SK-N-SH (cell line): ENCODE measurements at regions not wholly inside any gene's neighbourhood (a gene's known extent, or its start where the extent isn't known, plus 50 kb on each side); places are given as distances from the start of the nearest gene placed in this dataset.

Experiments
- CTCF ChIA-PET: fragments of 300-600, 350-600 bp; formaldehyde crosslinking; extraction: SDS; loops from one replicate; lab custom pipeline; 2021; lab: Yijun Ruan, JAX
- POLR2A ChIA-PET: fragments of 350-600 bp; sonication (Branson Sonifier 250); formaldehyde crosslinking; extraction: SDS; loops from one replicate; lab custom pipeline; 2020; ENCODE audit warnings: antibody characterized with exemption, inconsistent platforms; lab: Yijun Ruan, JAX
- DNase-seq: peaks from one replicate; pipeline ENCODE4 v3.0.0; 2012
- H2AFZ ChIP-seq: fragments of 200-600 bp; sonication (generic); 2 replicates; pipeline ENCODE4 v1.8.1; 2016; ENCODE audit warnings: antibody characterized with exemption, mild to moderate bottlenecking, low read depth
- H3F3A ChIP-seq: fragments of 200-600 bp; sonication (generic); replicated peaks from 2 replicates; pipeline ENCODE3; 2016; ENCODE audit warnings: antibody characterized with exemption, mild to moderate bottlenecking; ENCODE audit not compliant: insufficient read depth
- H3K27ac ChIP-seq, 2 experiments: fragments of 200-500 bp in 1 of 2; fragments of 200-600 bp in 1 of 2; sonication (Bioruptor generic) in 1 of 2; sonication (generic), shearing (Covaris generic) in 1 of 2; 2 replicates each; pipeline versions ENCODE4 v1.5.1 to v1.6.1; 2014 to 2016; ENCODE audit warnings: low read depth in 2 of 2, inconsistent platforms in 1 of 2, low read length in 1 of 2, mild to moderate bottlenecking in 1 of 2, mixed read lengths in 1 of 2
- H3K27me3 ChIP-seq: fragments of 200-600 bp; sonication (generic), shearing (Covaris generic); 2 replicates; pipeline ENCODE4 v1.6.1; 2016; ENCODE audit warnings: mixed run types; ENCODE audit not compliant: insufficient read depth
- H3K36me3 ChIP-seq, 2 experiments: fragments of 200-500 bp in 1 of 2; fragments of 200-600 bp in 1 of 2; sonication (Bioruptor generic) in 1 of 2; sonication (generic) in 1 of 2; replicated peaks in 1 of 2; 2 replicates each; pipeline versions ENCODE3 to v1.5.1; 2014 to 2016; ENCODE audit warnings: low read length in 1 of 2, mild to moderate bottlenecking in 1 of 2; ENCODE audit not compliant: insufficient read depth in 2 of 2, control insufficient read depth in 1 of 2
- H3K4me1 ChIP-seq, 2 experiments: fragments of 200-500 bp in 1 of 2; fragments of 200-600 bp in 1 of 2; sonication (Bioruptor generic) in 1 of 2; sonication (generic), shearing (Covaris generic) in 1 of 2; 2 replicates each; pipeline versions ENCODE4 v1.5.1 to v1.6.1; 2014 to 2016; ENCODE audit warnings: low read depth in 1 of 2, low read length in 1 of 2, mixed run types in 1 of 2; ENCODE audit not compliant: insufficient read depth in 2 of 2, control insufficient read depth in 1 of 2
- H3K4me2 ChIP-seq: fragments of 200-600 bp; sonication (generic), shearing (Covaris generic); 2 replicates; pipeline ENCODE4 v1.6.1; 2017; ENCODE audit warnings: mixed run types
- H3K4me3 ChIP-seq, 2 experiments: fragments of 200-500 bp in 1 of 2; fragments of 200-600 bp in 1 of 2; sonication (Bioruptor generic) in 1 of 2; sonication (generic), shearing (Covaris generic) in 1 of 2; 2 replicates each; pipeline versions ENCODE4 v1.5.1 to v1.8.1; 2014 to 2016; ENCODE audit warnings: low read depth in 2 of 2, inconsistent platforms in 1 of 2, low read length in 1 of 2, mild to moderate bottlenecking in 1 of 2, mixed read lengths in 1 of 2, moderate library complexity in 1 of 2
- H3K79me2 ChIP-seq: fragments of 200-600 bp; sonication (generic); 2 replicates; pipeline ENCODE4 v1.8.1; 2017; ENCODE audit warnings: mild to moderate bottlenecking; ENCODE audit not compliant: insufficient read depth
- H3K9ac ChIP-seq: fragments of 200-600 bp; sonication (generic); 2 replicates; pipeline ENCODE4 v1.6.1; 2017; ENCODE audit warnings: mixed run types
- H3K9me2 ChIP-seq: fragments of 200-600 bp; sonication (generic); 2 replicates; pipeline ENCODE4 v1.6.1; 2017; ENCODE audit warnings: mixed run types
- H3K9me3 ChIP-seq: fragments of 200-600 bp; sonication (generic); 2 replicates; pipeline ENCODE4 v1.6.1; 2017; ENCODE audit warnings: mixed run types, mild to moderate bottlenecking, moderate library complexity
- H4K20me1 ChIP-seq: fragments of 200-600 bp; sonication (generic); 2 replicates; pipeline ENCODE4 v1.6.1; 2017; ENCODE audit warnings: mild to moderate bottlenecking, mixed run types; ENCODE audit not compliant: insufficient read depth
- CTCF ChIP-seq: fragments of 200-600 bp; sonication (generic); IDR thresholded peaks from 2 replicates; pipeline ENCODE4 v1.6.1; 2017; ENCODE audit warnings: antibody characterized with exemption, mild to moderate bottlenecking, moderate library complexity
- FOSL2 ChIP-seq: IDR thresholded peaks from 2 replicates; pipeline ENCODE4 v1.4.0; 2012; ENCODE audit warnings: low read depth, mild to moderate bottlenecking, moderate library complexity, borderline replicate concordance
- FOXJ3 ChIP-seq: sonication (generic); formaldehyde crosslinking; IDR thresholded peaks from 2 replicates; pipeline ENCODE4 v1.5.1; 2020; ENCODE audit warnings: mild to moderate bottlenecking, missing genetic modification reagents
- GABPA ChIP-seq: IDR thresholded peaks from 2 replicates; pipeline ENCODE4 v1.4.0; 2012; ENCODE audit warnings: low read depth, mild to moderate bottlenecking
- GATA2 ChIP-seq: sonication (generic); formaldehyde crosslinking; IDR thresholded peaks from 2 replicates; pipeline ENCODE4 v1.5.0; 2020; ENCODE audit warnings: mild to moderate bottlenecking, missing genetic modification reagents
- IRF3 ChIP-seq: fragments of 150-350 bp; IDR thresholded peaks from 2 replicates; pipeline ENCODE4 v1.6.1; 2016; ENCODE audit warnings: mild to moderate bottlenecking, low read depth, low read length
- JUND ChIP-seq: IDR thresholded peaks from 2 replicates; pipeline ENCODE4 v1.4.0; 2012
- NFIC ChIP-seq: IDR thresholded peaks from 2 replicates; pipeline ENCODE4 v1.4.0; 2012; ENCODE audit warnings: borderline replicate concordance
- NRF1 ChIP-seq: IDR thresholded peaks from 2 replicates; pipeline ENCODE4 v1.6.1; 2012; ENCODE audit warnings: low read depth, mild to moderate bottlenecking, low read length
- PBX3 ChIP-seq: IDR thresholded peaks from 2 replicates; pipeline ENCODE4; 2012
- RAD21 ChIP-seq: IDR thresholded peaks from 2 replicates; pipeline ENCODE4 v1.6.1; 2012; ENCODE audit warnings: mild to moderate bottlenecking, low read length
- REST ChIP-seq: IDR thresholded peaks from 2 replicates; pipeline ENCODE4 v1.6.1; 2012; ENCODE audit warnings: mild to moderate bottlenecking, low read depth, low read length, moderate library complexity
- RFX5 ChIP-seq: IDR thresholded peaks from 2 replicates; pipeline ENCODE4 v1.6.1; 2012; ENCODE audit warnings: mild to moderate bottlenecking, improper control_type of control experiment, low read length
- RXRA ChIP-seq: IDR thresholded peaks from 2 replicates; pipeline ENCODE4 v1.4.0; 2012; ENCODE audit warnings: low read depth, mild to moderate bottlenecking, borderline replicate concordance
- SIN3A ChIP-seq: IDR thresholded peaks from 2 replicates; pipeline ENCODE4 v1.6.1; 2012; ENCODE audit warnings: low read depth, mild to moderate bottlenecking, low read length, moderate library complexity, borderline replicate concordance
- SMC3 ChIP-seq: IDR thresholded peaks from 2 replicates; pipeline ENCODE4 v1.6.1; 2012; ENCODE audit warnings: low read depth, low read length, improper control_type of control experiment
- TCF12 ChIP-seq: IDR thresholded peaks from 2 replicates; pipeline ENCODE4 v1.4.0; 2012
- TEAD4 ChIP-seq: IDR thresholded peaks from 2 replicates; pipeline ENCODE4 v1.4.0; 2012; ENCODE audit warnings: mild to moderate bottlenecking, borderline replicate concordance; ENCODE audit not compliant: insufficient read depth
- USF2 ChIP-seq: fragments of 150-350 bp; IDR thresholded peaks from 2 replicates; pipeline ENCODE4 v1.6.1; 2017; ENCODE audit warnings: antibody characterized with exemption, low read length, low read depth, borderline replicate concordance
- YY1 ChIP-seq: IDR thresholded peaks from 2 replicates; pipeline ENCODE4 v1.4.0; 2012; ENCODE audit warnings: low read depth, mild to moderate bottlenecking
- WGBS: methylation state at CpG from one replicate; pipeline ENCODE4 v1.1.6; 2017; ENCODE audit warnings: low lambda C conversion rate; 5-methylcytosine and 5-hydroxymethylcytosine counted together

GRCh38 chr4:106629268-106629625 is 260.7 kb upstream of the GIMD1 start:
- CTCF ChIA-PET, result no interaction called here
- peaks cover 3% of the 10 kb centered on the region for H3F3A ChIP-seq
- H3K4me3 ChIP-seq, result no peak overlapping the region
- POLR2A ChIA-PET, result no interaction called here
- no peaks in the 10 kb centered on the region; a peak in 1 of 4 replicates for H3K4me1 ChIP-seq
- peak overlapping the region in 1 of 2 experiments; percentile 80; a peak in 1 of 4 replicates for H3K27ac ChIP-seq
- no peaks in the 10 kb centered on the region for H3K36me3 ChIP-seq
- 8% methylated on average over 1 of the region's 1 CpG for WGBS
- no peak overlapping the region for H3K4me2 ChIP-seq
- H3K9ac ChIP-seq, result no peak overlapping the region
- H3K9me2 ChIP-seq, result no peaks in the 10 kb centered on the region
- DNase-seq, result no peak
- no peaks in the 10 kb centered on the region for H4K20me1 ChIP-seq
- H3K27me3 ChIP-seq, result no peaks in the 10 kb centered on the region
- peak; percentile 6; the same call in 1 of the 2 replicates for TF ChIP-seq PBX3
- TF ChIP-seq NFIC, result no peak
- no peak for TF ChIP-seq RXRA
- peak; percentile 66 for TF ChIP-seq TCF12
- no peak for TF ChIP-seq SMC3
- no peak for TF ChIP-seq RFX5
- no peak for TF ChIP-seq RAD21
- TF ChIP-seq IRF3, result no peak
- TF ChIP-seq FOSL2, result peak; percentile 49; the same call in 1 of the 2 replicates
- TF ChIP-seq JUND, result 0 out of 2 replicates have a peak, but pooled peaks have one; percentile 35
- TF ChIP-seq, all 33 proteins: peak for 4
- Histone ChIP-seq H3K79me2 (no peaks in the 10 kb centered on the region), H2AFZ (peak overlapping the region; percentile 2; the same call in 1 of the 2 replicates), H3K9me3 (no peaks in the 10 kb centered on the region)

- H2AFZ ChIP-seq, result peak overlapping the region; percentile 2; the same call in 1 of the 2 replicates
- peak overlapping the region in 1 of 2 experiments; percentile 68; a peak in 1 of 4 replicates for H3K27ac ChIP-seq
- H3K27me3 ChIP-seq, result no peaks in the 10 kb centered on the region
- DNase-seq, result no peak
- ChIA-PET CTCF (no interaction called here), POLR2A (no interaction called here)
- H4K20me1 ChIP-seq, result no peaks in the 10 kb centered on the region
- no peaks in the 10 kb centered on the region for H3K9me3 ChIP-seq
- H3K4me1 ChIP-seq, result no peaks in the 10 kb centered on the region; a peak in 1 of 4 replicates
- no peaks in the 10 kb centered on the region for H3K9me2 ChIP-seq
- no peaks in the 10 kb centered on the region for H3K79me2 ChIP-seq
- 45% methylated on average over 3 of the region's 4 CpGs for WGBS
- H3K4me3 ChIP-seq, result no peak overlapping the region
- H3F3A ChIP-seq, result peaks cover 3% of the 10 kb centered on the region
- no peak overlapping the region for H3K4me2 ChIP-seq
- H3K9ac ChIP-seq, result no peak overlapping the region
- H3K36me3 ChIP-seq, result no peaks in the 10 kb centered on the region
- TF ChIP-seq YY1 (no peak), USF2 (no peak), NRF1 (no peak), SMC3 (no peak), CTCF (no peak), REST (no peak), TEAD4 (no peak), GATA2 (CRISPR knock-in tag) (no peak), RAD21 (no peak), FOXJ3 (CRISPR knock-in tag) (no peak), GABPA (no peak), SIN3A (no peak)
Measured at GRCh38 chr4:106628586-106629267, 260.1 kb upstream of the GIMD1 start.
